Thyroid gland (tissue), 4 donors: ENCODE measurements at regions not wholly inside any gene's neighbourhood (a gene's known extent, or its start where the extent isn't known, plus 50 kb on each side); places are given as distances from the start of the nearest gene placed in this dataset.

Experiments
- DNase-seq, 2 donors: peaks; one replicate each; pipeline ENCODE4 v3.0.0-alpha.2; 2019
- H3K27ac ChIP-seq, 3 donors: fragments of 200-600 bp; sonication (generic); 1 replicate in 2 of 3; 2 replicates in 1 of 3; pipeline ENCODE4 v1.5.1; 2016 to 2019; ENCODE audit warnings: mild to moderate bottlenecking in 1 of 3, moderate library complexity in 1 of 3
- H3K27me3 ChIP-seq: fragments of 200-600 bp; sonication (generic); one replicate; pipeline ENCODE4 v1.5.1; 2019
- H3K36me3 ChIP-seq, 2 donors: fragments of 200-600 bp; sonication (generic); one replicate each; pipeline ENCODE4 v1.5.1; 2016 to 2019
- H3K4me1 ChIP-seq, 2 donors: fragments of 200-600 bp; sonication (generic); one replicate each; pipeline ENCODE4 v1.5.1; 2017 to 2019
- H3K4me3 ChIP-seq, 3 donors: fragments of 200-600 bp; sonication (generic); replicated peaks in 1 of 3; 1 replicate in 2 of 3; 2 replicates in 1 of 3; pipeline ENCODE4 v1.5.1; 2016; ENCODE audit warnings: mild to moderate bottlenecking in 1 of 3
- H3K9me3 ChIP-seq: fragments of 200-600 bp; sonication (generic); one replicate; pipeline ENCODE4 v1.5.1; 2017
- POLR2A ChIP-seq, 2 donors: fragments of 450-650 bp; IDR thresholded peaks; one replicate each; pipeline ENCODE4 v1.6.1; 2017; ENCODE audit warnings: antibody characterized with exemption in 2 of 2, mild to moderate bottlenecking in 2 of 2, moderate library complexity in 1 of 2
- WGBS, 2 donors: methylation state at CpG; one replicate each; pipeline ENCODE4 v1.1.5; 2017; 5-methylcytosine and 5-hydroxymethylcytosine counted together
- intact Hi-C: fragments of 100-400 bp; cut with DNase I; formaldehyde crosslinking; loops from one replicate; pipeline ENCODE4 v1.15.1; 2023
- TF ChIP-seq, protein P1 (sequence below), 6 experiments: fragments of 200-600 bp in 3 of 6; fragments of 450-650 bp in 3 of 6; sonication (generic) in 3 of 6; IDR thresholded peaks; one replicate each; pipeline ENCODE4 v1.5.1; 2016 to 2019; ENCODE audit warnings: antibody characterized with exemption in 6 of 6, mild to moderate bottlenecking in 2 of 6, inconsistent platforms in 1 of 6, moderate library complexity in 1 of 6

DNA sequence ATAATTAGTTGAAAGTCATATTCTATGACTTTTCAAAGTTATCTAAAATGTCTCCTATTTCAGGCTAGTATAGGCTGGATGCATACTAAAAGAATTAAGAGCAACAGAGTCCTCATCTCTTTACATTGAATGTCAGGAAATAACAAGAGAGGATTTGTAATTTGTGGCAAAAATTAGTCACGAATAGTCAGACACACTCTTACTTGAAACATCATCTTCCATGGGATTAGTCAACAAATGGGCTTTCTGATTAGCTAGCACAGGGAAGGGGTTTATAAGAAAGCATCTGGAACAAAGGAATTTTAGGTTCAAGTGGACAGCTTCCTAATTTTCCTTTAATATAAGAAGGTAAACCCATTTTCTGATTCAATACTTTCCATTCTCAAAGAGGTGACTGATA lies 330.3 kb upstream of the MEX3C start:
- intact Hi-C loops: no loop called here

DNA sequence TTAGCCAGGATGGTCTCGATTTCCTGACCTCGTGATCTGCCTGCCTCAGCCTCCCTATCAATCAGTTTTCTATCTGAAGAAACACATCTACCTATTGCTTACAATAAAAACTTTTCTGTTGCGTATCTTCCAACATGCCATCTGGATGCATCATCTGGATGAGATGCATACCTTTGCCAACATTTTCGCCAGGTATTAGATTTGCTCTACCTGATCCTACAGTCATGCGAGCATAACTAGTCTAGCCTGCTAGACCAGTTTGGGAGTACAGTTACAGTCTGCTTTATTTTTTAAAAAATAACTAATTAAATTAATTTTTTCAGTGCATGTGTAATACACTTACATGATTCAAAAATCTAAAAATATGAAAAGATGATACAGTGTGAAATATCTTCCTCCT lies 334.0 kb upstream of the MEX3C start:
- WGBS, 2 donors: 89% methylated on average over 5 of the region's 5 CpGs
- no peak for TF ChIP-seq POLR2A (IDR thresholded peaks at IDR 0.05)
- TF ChIP-seq, protein P1, sequence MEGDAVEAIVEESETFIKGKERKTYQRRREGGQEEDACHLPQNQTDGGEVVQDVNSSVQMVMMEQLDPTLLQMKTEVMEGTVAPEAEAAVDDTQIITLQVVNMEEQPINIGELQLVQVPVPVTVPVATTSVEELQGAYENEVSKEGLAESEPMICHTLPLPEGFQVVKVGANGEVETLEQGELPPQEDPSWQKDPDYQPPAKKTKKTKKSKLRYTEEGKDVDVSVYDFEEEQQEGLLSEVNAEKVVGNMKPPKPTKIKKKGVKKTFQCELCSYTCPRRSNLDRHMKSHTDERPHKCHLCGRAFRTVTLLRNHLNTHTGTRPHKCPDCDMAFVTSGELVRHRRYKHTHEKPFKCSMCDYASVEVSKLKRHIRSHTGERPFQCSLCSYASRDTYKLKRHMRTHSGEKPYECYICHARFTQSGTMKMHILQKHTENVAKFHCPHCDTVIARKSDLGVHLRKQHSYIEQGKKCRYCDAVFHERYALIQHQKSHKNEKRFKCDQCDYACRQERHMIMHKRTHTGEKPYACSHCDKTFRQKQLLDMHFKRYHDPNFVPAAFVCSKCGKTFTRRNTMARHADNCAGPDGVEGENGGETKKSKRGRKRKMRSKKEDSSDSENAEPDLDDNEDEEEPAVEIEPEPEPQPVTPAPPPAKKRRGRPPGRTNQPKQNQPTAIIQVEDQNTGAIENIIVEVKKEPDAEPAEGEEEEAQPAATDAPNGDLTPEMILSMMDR (IDR thresholded peaks at IDR 0.05): no peak
- Histone ChIP-seq H3K27me3 (no peaks in the 10 kb centered on the region), H3K36me3 (no peaks in the 10 kb centered on the region), H3K27ac (no peak overlapping the region), H3K9me3 (no peaks in the 10 kb centered on the region), H3K4me3 (no peak overlapping the region), H3K4me1 (no peaks in the 10 kb centered on the region)
- DNase-seq: no peak
- intact Hi-C loops: no loop called here

More for the DNA sequence above, 330.3 kb upstream of the MEX3C start:
- H3K9me3 ChIP-seq: no peaks in the 10 kb centered on the region
- no peak overlapping the region for H3K4me3 ChIP-seq
- H3K36me3 ChIP-seq: no peaks in the 10 kb centered on the region
- TF ChIP-seq POLR2A (IDR thresholded peaks at IDR 0.05): no peak
- no peak for DNase-seq
- WGBS, 2 donors: 84 to 95% methylated on average over 1 of the region's 1 CpG
- no peaks in the 10 kb centered on the region for H3K4me1 ChIP-seq
- H3K27ac ChIP-seq: no peak overlapping the region
- no peaks in the 10 kb centered on the region for H3K27me3 ChIP-seq

DNA sequence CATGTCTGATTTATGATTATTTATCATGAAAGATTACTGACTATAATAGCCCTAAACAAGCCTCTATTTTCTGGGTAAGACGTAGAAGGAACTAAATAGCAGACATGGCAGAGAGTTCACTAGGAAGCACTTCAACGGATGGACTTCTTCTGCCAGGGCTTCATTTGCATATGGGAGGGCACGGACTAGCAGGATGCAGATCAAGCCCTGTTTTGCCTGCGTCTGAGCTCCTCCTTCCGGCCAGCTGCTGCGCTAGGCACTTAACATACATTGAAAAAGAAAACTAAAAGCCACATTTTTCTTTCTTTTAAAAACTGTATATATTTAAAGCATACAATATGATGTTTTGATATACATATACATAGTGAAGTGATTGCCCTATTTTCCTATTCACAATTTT lies 340.0 kb upstream of the MEX3C start:
- no peak overlapping the region for H3K27ac ChIP-seq
- H3K4me3 ChIP-seq: no peak overlapping the region
- H3K9me3 ChIP-seq: no peaks in the 10 kb centered on the region
- TF ChIP-seq, protein P1 (IDR thresholded peaks at IDR 0.05): no peak
- WGBS, 2 donors: 11 to 16% methylated on average over 6 of the region's 6 CpGs
- peak; percentile 28 to 30 for DNase-seq
- H3K27me3 ChIP-seq: no peaks in the 10 kb centered on the region
- intact Hi-C loops: no loop called here
- no peaks in the 10 kb centered on the region for H3K4me1 ChIP-seq
- H3K36me3 ChIP-seq: no peaks in the 10 kb centered on the region

DNA sequence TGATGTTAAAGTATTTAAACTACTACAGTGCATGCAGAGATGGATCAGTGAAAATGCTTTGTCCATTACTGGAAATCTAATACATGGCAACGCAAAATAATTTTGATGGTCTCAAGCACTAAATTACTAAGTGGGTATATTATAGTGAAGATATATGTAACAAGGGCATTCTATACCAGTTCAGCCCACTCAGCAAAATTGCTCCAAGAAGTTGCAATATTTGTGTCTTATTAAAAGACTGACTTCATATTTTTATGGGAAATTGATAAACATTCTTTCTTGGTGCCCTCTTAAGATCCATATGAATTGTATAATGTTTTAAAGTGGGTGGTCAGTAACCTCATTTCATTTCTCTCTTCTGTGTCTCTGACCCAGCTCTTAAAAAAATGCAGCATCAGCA lies 343.1 kb upstream of the MEX3C start:
- TF ChIP-seq, protein P1 (IDR thresholded peaks at IDR 0.05): no peak
- no peak for TF ChIP-seq POLR2A (IDR thresholded peaks at IDR 0.05)
- Histone ChIP-seq H3K9me3 (no peaks in the 10 kb centered on the region), H3K4me1 (no peaks in the 10 kb centered on the region), H3K27ac (no peak overlapping the region), H3K4me3 (no peak overlapping the region), H3K36me3 (no peaks in the 10 kb centered on the region), H3K27me3 (no peaks in the 10 kb centered on the region)
- WGBS, 2 donors: 91 to 95% methylated on average over 1 of the region's 1 CpG
- no peak for DNase-seq
- intact Hi-C loops: no loop called here

DNA sequence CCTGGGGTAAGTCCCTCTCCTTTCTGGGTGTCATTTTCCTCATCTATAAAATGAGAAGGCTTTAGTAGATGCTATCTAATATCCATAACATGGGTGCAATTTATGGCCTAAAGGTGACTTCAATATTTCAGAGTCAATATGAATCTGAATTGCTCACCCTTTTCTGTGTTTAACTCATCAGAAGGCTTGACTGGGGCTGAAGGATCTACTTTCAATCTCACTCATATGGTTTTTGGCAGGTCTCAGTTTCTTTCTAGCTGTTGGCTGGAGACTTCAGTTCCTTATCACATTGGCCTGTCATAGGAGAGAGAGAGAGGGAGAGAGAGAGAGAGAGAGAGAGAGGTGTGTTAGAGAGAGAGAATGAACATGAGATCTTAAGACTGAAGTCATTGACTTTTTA lies 343.7 kb upstream of the MEX3C start:
- Histone ChIP-seq H3K27me3 (no peaks in the 10 kb centered on the region), H3K4me3 (no peak overlapping the region), H3K4me1 (no peaks in the 10 kb centered on the region), H3K27ac (no peak overlapping the region), H3K9me3 (no peaks in the 10 kb centered on the region), H3K36me3 (no peaks in the 10 kb centered on the region)
- intact Hi-C loops: no loop called here
- DNase-seq: no peak
- no peak for TF ChIP-seq POLR2A (IDR thresholded peaks at IDR 0.05)
- TF ChIP-seq, protein P1 (IDR thresholded peaks at IDR 0.05): no peak

DNA sequence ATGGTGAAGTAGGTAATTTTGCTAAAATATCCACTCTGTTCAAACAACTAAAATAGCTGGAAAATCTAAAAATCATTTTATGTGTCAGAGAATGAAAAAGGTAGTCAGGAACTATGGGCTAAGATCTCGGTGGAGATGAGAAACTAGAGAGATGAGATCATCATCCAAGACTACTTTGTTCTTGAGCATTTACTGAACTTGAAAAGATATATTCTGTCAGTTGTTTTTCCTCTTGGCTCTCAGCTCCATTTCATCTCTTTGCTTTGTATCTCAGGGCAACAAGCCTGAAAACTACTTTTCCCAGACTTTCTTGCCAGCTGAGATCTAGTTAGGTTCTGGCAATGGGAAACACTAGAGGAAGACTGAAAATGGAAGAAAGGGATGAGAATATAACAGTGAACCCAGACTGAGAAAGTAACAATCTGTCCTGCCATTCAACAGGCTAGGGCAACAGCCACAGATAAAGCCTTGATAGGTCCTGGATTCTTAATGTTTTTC lies 346.2 kb upstream of the MEX3C start:
- Histone ChIP-seq H3K9me3 (no peaks in the 10 kb centered on the region), H3K4me3 (no peak overlapping the region), H3K4me1 (no peaks in the 10 kb centered on the region), H3K36me3 (no peaks in the 10 kb centered on the region), H3K27ac (no peak overlapping the region), H3K27me3 (no peaks in the 10 kb centered on the region)
- DNase-seq: no peak
- intact Hi-C loops: no loop called here
- WGBS, 2 donors: 61 to 80% methylated on average over 1 of the region's 1 CpG
- TF ChIP-seq, protein P1 (IDR thresholded peaks at IDR 0.05): no peak
- no peak for TF ChIP-seq POLR2A (IDR thresholded peaks at IDR 0.05)
